Thyroid gland (tissue), 4 donors: ENCODE measurements at regions not wholly inside any gene's neighbourhood (a gene's known extent, or its start where the extent isn't known, plus 50 kb on each side); places are given as distances from the start of the nearest gene placed in this dataset.

Experiments
- DNase-seq, 2 donors: peaks; one replicate each; pipeline ENCODE4 v3.0.0-alpha.2; 2019
- H3K27ac ChIP-seq, 3 donors: fragments of 200-600 bp; sonication (generic); 1 replicate in 2 of 3; 2 replicates in 1 of 3; pipeline ENCODE4 v1.5.1; 2016 to 2019; ENCODE audit warnings: mild to moderate bottlenecking in 1 of 3, moderate library complexity in 1 of 3
- H3K27me3 ChIP-seq: fragments of 200-600 bp; sonication (generic); one replicate; pipeline ENCODE4 v1.5.1; 2019
- H3K36me3 ChIP-seq, 2 donors: fragments of 200-600 bp; sonication (generic); one replicate each; pipeline ENCODE4 v1.5.1; 2016 to 2019
- H3K4me1 ChIP-seq, 2 donors: fragments of 200-600 bp; sonication (generic); one replicate each; pipeline ENCODE4 v1.5.1; 2017 to 2019
- H3K4me3 ChIP-seq, 3 donors: fragments of 200-600 bp; sonication (generic); replicated peaks in 1 of 3; 1 replicate in 2 of 3; 2 replicates in 1 of 3; pipeline ENCODE4 v1.5.1; 2016; ENCODE audit warnings: mild to moderate bottlenecking in 1 of 3
- H3K9me3 ChIP-seq: fragments of 200-600 bp; sonication (generic); one replicate; pipeline ENCODE4 v1.5.1; 2017
- CTCF ChIP-seq, 6 experiments: fragments of 200-600 bp in 3 of 6; fragments of 450-650 bp in 3 of 6; sonication (generic) in 3 of 6; IDR thresholded peaks; one replicate each; pipeline ENCODE4 v1.5.1; 2016 to 2019; ENCODE audit warnings: antibody characterized with exemption in 6 of 6, mild to moderate bottlenecking in 2 of 6, inconsistent platforms in 1 of 6, moderate library complexity in 1 of 6
- POLR2A ChIP-seq, 2 donors: fragments of 450-650 bp; IDR thresholded peaks; one replicate each; pipeline ENCODE4 v1.6.1; 2017; ENCODE audit warnings: antibody characterized with exemption in 2 of 2, mild to moderate bottlenecking in 2 of 2, moderate library complexity in 1 of 2
- WGBS, 2 donors: methylation state at CpG; one replicate each; pipeline ENCODE4 v1.1.5; 2017; 5-methylcytosine and 5-hydroxymethylcytosine counted together
- intact Hi-C: fragments of 100-400 bp; cut with DNase I; formaldehyde crosslinking; loops from one replicate; pipeline ENCODE4 v1.15.1; 2023

- Histone ChIP-seq H3K27me3 (no peaks in the 10 kb centered on the region), H3K9me3 (no peaks in the 10 kb centered on the region), H3K4me1 (no peaks in the 10 kb centered on the region), H3K36me3 (no peaks in the 10 kb centered on the region), H3K27ac (no peak overlapping the region), H3K4me3 (no peak overlapping the region)
- intact Hi-C loops, result no loop called here
- TF ChIP-seq POLR2A (IDR thresholded peaks at IDR 0.05) (no peak), CTCF (IDR thresholded peaks at IDR 0.05) (no peak)
- no peak for DNase-seq
Measured at GRCh38 chr4:170398218-170398617, 308.5 kb upstream of the AADAT start.

GRCh38 chr4:170395773-170396172 lies 306.0 kb upstream of the AADAT start:
- Histone ChIP-seq H3K27ac (no peak overlapping the region), H3K9me3 (no peaks in the 10 kb centered on the region), H3K4me1 (no peaks in the 10 kb centered on the region), H3K27me3 (no peaks in the 10 kb centered on the region), H3K4me3 (no peak overlapping the region), H3K36me3 (no peaks in the 10 kb centered on the region)
- TF ChIP-seq CTCF (IDR thresholded peaks at IDR 0.05) (no peak), POLR2A (IDR thresholded peaks at IDR 0.05) (no peak)
- DNase-seq, result no peak
- 83 to 88% methylated on average over 2 of the region's 2 CpGs for WGBS, 2 donors
- intact Hi-C loops, result no loop called here

GRCh38 chr4:170391066-170391740 lies 301.4 kb upstream of the AADAT start:
- H3K9me3 ChIP-seq, result no peaks in the 10 kb centered on the region
- TF ChIP-seq POLR2A (IDR thresholded peaks at IDR 0.05) (no peak), CTCF (IDR thresholded peaks at IDR 0.05) (no peak)
- no peaks in the 10 kb centered on the region for H3K4me1 ChIP-seq
- no peaks in the 10 kb centered on the region for H3K27me3 ChIP-seq
- intact Hi-C loops, result no loop called here
- H3K27ac ChIP-seq, result no peak overlapping the region
- H3K4me3 ChIP-seq, result no peak overlapping the region
- 62% methylated on average over 4 of the region's 4 CpGs for WGBS, 2 donors
- DNase-seq, result no peak
- no peaks in the 10 kb centered on the region for H3K36me3 ChIP-seq

- intact Hi-C loops, result no loop called here
- TF ChIP-seq CTCF (IDR thresholded peaks at IDR 0.05) (no peak), POLR2A (IDR thresholded peaks at IDR 0.05) (no peak)
- Histone ChIP-seq H3K27ac (no peak overlapping the region), H3K4me3 (no peak overlapping the region), H3K36me3 (no peaks in the 10 kb centered on the region), H3K27me3 (no peaks in the 10 kb centered on the region), H3K9me3 (no peaks in the 10 kb centered on the region), H3K4me1 (no peaks in the 10 kb centered on the region)
- WGBS, 2 donors, result 47 to 48% methylated on average over 5 of the region's 5 CpGs
- DNase-seq, result no peak
Measured at GRCh38 chr4:170389411-170389810, 299.7 kb upstream of the AADAT start.

- Histone ChIP-seq H3K4me1 (no peaks in the 10 kb centered on the region), H3K36me3 (no peaks in the 10 kb centered on the region), H3K27me3 (no peaks in the 10 kb centered on the region), H3K27ac (no peak overlapping the region), H3K9me3 (no peaks in the 10 kb centered on the region), H3K4me3 (no peak overlapping the region)
- DNase-seq, result no peak
- intact Hi-C loops, result no loop called here
- TF ChIP-seq CTCF (IDR thresholded peaks at IDR 0.05), result no peak
- TF ChIP-seq POLR2A (IDR thresholded peaks at IDR 0.05), result no peak
- 82 to 83% methylated on average over 1 of the region's 1 CpG for WGBS, 2 donors
Measured at GRCh38 chr4:170388255-170388654, 298.5 kb upstream of the AADAT start.
